ENCODE measurements at regions not wholly inside any gene's neighbourhood (a gene's known extent, or its start where the extent isn't known, plus 50 kb on each side); places are given as distances from the start of the nearest gene placed in this dataset.

- H3K27ac Mint-ChIP-seq (ENCODE audit: unreplicated experiment), result no peak overlapping the region
- H3K4me3 Mint-ChIP-seq (ENCODE audit: unreplicated experiment), result no peak overlapping the region
- no peaks in the 10 kb centered on the region for H3K27me3 Mint-ChIP-seq (ENCODE audit: low read depth)
- H3K36me3 Mint-ChIP-seq (ENCODE audit: low read depth), result no peaks in the 10 kb centered on the region
- no peak for DNase-seq (ENCODE audit: low spot score)
- H3K4me1 Mint-ChIP-seq (ENCODE audit: low read depth), result peaks cover 18% of the 10 kb centered on the region
- H3K9me3 Mint-ChIP-seq (ENCODE audit: low read depth), result peaks cover 3% of the 10 kb centered on the region
- TF ChIP-seq CTCF (IDR thresholded peaks at IDR 0.05), result no peak
Measured at GRCh38 chr18:34959211-34959829, 81.9 kb upstream of the MAPRE2 start.

GRCh38 chr18:34959989-34960388 lies 81.2 kb upstream of the MAPRE2 start:
- Mint-ChIP-seq H3K4me1 (ENCODE audit: low read depth) (peaks cover 18% of the 10 kb centered on the region), H3K4me3 (ENCODE audit: unreplicated experiment) (no peak overlapping the region), H3K27ac (ENCODE audit: unreplicated experiment) (no peak overlapping the region), H3K36me3 (ENCODE audit: low read depth) (no peaks in the 10 kb centered on the region), H3K27me3 (ENCODE audit: low read depth) (no peaks in the 10 kb centered on the region), H3K9me3 (ENCODE audit: low read depth) (peaks cover 3% of the 10 kb centered on the region)
- DNase-seq (ENCODE audit: low spot score), result no peak
- TF ChIP-seq CTCF (IDR thresholded peaks at IDR 0.05), result no peak

GRCh38 chr18:34965108-34965507 lies 76.1 kb upstream of the MAPRE2 start:
- Mint-ChIP-seq H3K36me3 (ENCODE audit: low read depth) (no peaks in the 10 kb centered on the region), H3K9me3 (ENCODE audit: low read depth) (no peaks in the 10 kb centered on the region), H3K4me3 (ENCODE audit: unreplicated experiment) (no peak overlapping the region), H3K4me1 (ENCODE audit: low read depth) (no peaks in the 10 kb centered on the region), H3K27ac (ENCODE audit: unreplicated experiment) (no peak overlapping the region), H3K27me3 (ENCODE audit: low read depth) (no peaks in the 10 kb centered on the region)
- DNase-seq (ENCODE audit: low spot score), result no peak
- no peak for TF ChIP-seq CTCF (IDR thresholded peaks at IDR 0.05)

GRCh38 chr18:34965566-34965965 lies 75.6 kb upstream of the MAPRE2 start:
- H3K36me3 Mint-ChIP-seq (ENCODE audit: low read depth), result no peaks in the 10 kb centered on the region
- DNase-seq (ENCODE audit: low spot score), result no peak
- no peak for TF ChIP-seq CTCF (IDR thresholded peaks at IDR 0.05)
- H3K27ac Mint-ChIP-seq (ENCODE audit: unreplicated experiment), result no peak overlapping the region
- H3K4me1 Mint-ChIP-seq (ENCODE audit: low read depth), result no peaks in the 10 kb centered on the region
- no peaks in the 10 kb centered on the region for H3K9me3 Mint-ChIP-seq (ENCODE audit: low read depth)
- H3K27me3 Mint-ChIP-seq (ENCODE audit: low read depth), result no peaks in the 10 kb centered on the region
- H3K4me3 Mint-ChIP-seq (ENCODE audit: unreplicated experiment), result no peak overlapping the region

- TF ChIP-seq CTCF (IDR thresholded peaks at IDR 0.05), result no peak
- H3K4me1 Mint-ChIP-seq (ENCODE audit: low read depth), result no peaks in the 10 kb centered on the region
- no peak overlapping the region for H3K4me3 Mint-ChIP-seq (ENCODE audit: unreplicated experiment)
- peaks cover 1% of the 10 kb centered on the region for H3K27me3 Mint-ChIP-seq (ENCODE audit: low read depth)
- H3K9me3 Mint-ChIP-seq (ENCODE audit: low read depth), result peaks cover 3% of the 10 kb centered on the region
- DNase-seq (ENCODE audit: low spot score), result no peak
- H3K36me3 Mint-ChIP-seq (ENCODE audit: low read depth), result peaks cover 1% of the 10 kb centered on the region
- H3K27ac Mint-ChIP-seq (ENCODE audit: unreplicated experiment), result no peak overlapping the region
Measured at GRCh38 chr18:34970106-34970505, 71.1 kb upstream of the MAPRE2 start.
